Kidney (tissue), 13 donors: ENCODE measurements at regions not wholly inside any gene's neighbourhood (a gene's known extent, or its start where the extent isn't known, plus 50 kb on each side); places are given as distances from the start of the nearest gene placed in this dataset.
"Not testable (repeated sequence)": the region's sequence is repeated elsewhere in the genome, so short reads cannot be mapped to it uniquely, and the experiment has no call there.

Experiments
- DNase-seq, 5 donors: peaks; one replicate each; pipeline ENCODE4 v3.0.0-alpha.2; 2013 to 2020
- FAIRE-seq: peaks from 2 replicates; lab custom pipeline; 2012; peaks lifted over from hg19 to GRCh38; lab: Jason Lieb, UNC
- H3K27ac ChIP-seq, 2 donors: one replicate each; pipeline ENCODE4 v1.7.0; 2013; ENCODE audit warnings: low read depth in 2 of 2, low read length in 2 of 2, inconsistent platforms in 1 of 2
- H3K27me3 ChIP-seq: one replicate; pipeline ENCODE4 v1.7.1; 2013; ENCODE audit warnings: low read length, inconsistent platforms; ENCODE audit not compliant: control insufficient read depth, insufficient read depth
- H3K36me3 ChIP-seq, 3 donors: one replicate each; pipeline versions ENCODE4 v1.7.0 to v1.7.1; 2013; ENCODE audit warnings: low read length in 3 of 3, control low read depth in 1 of 3, inconsistent platforms in 1 of 3; ENCODE audit not compliant: insufficient read depth in 3 of 3, control insufficient read depth in 2 of 3
- H3K4me1 ChIP-seq, 3 donors: one replicate each; pipeline versions ENCODE4 v1.7.0 to v1.7.1; 2013; ENCODE audit warnings: low read length in 3 of 3, inconsistent platforms in 1 of 3, low read depth in 1 of 3; ENCODE audit not compliant: control insufficient read depth in 2 of 3, insufficient read depth in 2 of 3
- H3K4me3 ChIP-seq, 3 donors: one replicate each; pipeline versions ENCODE4 v1.7.0 to v1.8.1; 2013; ENCODE audit warnings: low read length in 3 of 3, control low read depth in 1 of 3, inconsistent platforms in 1 of 3
- H3K9ac ChIP-seq, 3 donors: one replicate each; pipeline versions ENCODE4 v1.7.0 to v1.7.1; 2013; ENCODE audit warnings: low read length in 3 of 3, control low read depth in 1 of 3, inconsistent platforms in 1 of 3
- H3K9me3 ChIP-seq, 3 donors: one replicate each; pipeline versions ENCODE4 v1.7.0 to v1.7.1; 2013; ENCODE audit warnings: low read length in 3 of 3, control low read depth in 1 of 3, inconsistent platforms in 1 of 3; ENCODE audit not compliant: control insufficient read depth in 2 of 3, insufficient read depth in 1 of 3
- intact Hi-C: fragments of 100-400 bp; cut with DNase I; formaldehyde crosslinking; loops from one replicate; pipeline ENCODE4 v1.11.1; 2022
- TF ChIP-seq, protein P1 (sequence below): IDR thresholded peaks from 3 replicates; pipeline ENCODE4 v1.5.1; 2012; ENCODE audit warnings: mild to moderate bottlenecking, moderate library complexity, borderline replicate concordance; ENCODE audit not compliant: insufficient read depth; ENCODE audit errors: extremely low read depth
- donor health status: control.
- donor health status: control.
- donor health status: control.
- donor health status: control.
- donor health status: control.
- donor health status: DM: yes; HTN: yes; CAD: no.
- donor health status: Normal renal cell carcinoma (clear cell type).

DNA sequence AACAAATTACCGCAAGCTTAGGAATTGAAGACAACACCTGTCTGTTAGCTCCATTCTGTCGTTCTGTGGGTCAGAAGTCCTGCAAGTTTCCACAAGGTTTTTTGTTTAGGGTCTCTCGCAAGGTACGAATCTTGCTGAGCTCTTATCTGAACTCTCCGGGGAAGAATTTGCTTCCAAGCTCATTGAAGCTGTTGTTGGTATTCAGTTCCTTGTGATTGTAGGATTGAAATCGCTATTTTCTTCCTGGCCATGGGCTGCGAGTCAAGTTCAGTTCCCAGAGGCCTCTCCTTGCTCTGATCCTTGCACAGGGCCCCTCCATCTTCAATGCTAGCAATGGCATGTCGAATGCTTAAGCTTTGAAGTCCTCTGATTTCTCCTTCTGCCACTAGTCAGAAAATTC lies 53.5 kb upstream of the CNTLN start:
- intact Hi-C loops, result no loop called here
- FAIRE-seq, result no peak

DNA sequence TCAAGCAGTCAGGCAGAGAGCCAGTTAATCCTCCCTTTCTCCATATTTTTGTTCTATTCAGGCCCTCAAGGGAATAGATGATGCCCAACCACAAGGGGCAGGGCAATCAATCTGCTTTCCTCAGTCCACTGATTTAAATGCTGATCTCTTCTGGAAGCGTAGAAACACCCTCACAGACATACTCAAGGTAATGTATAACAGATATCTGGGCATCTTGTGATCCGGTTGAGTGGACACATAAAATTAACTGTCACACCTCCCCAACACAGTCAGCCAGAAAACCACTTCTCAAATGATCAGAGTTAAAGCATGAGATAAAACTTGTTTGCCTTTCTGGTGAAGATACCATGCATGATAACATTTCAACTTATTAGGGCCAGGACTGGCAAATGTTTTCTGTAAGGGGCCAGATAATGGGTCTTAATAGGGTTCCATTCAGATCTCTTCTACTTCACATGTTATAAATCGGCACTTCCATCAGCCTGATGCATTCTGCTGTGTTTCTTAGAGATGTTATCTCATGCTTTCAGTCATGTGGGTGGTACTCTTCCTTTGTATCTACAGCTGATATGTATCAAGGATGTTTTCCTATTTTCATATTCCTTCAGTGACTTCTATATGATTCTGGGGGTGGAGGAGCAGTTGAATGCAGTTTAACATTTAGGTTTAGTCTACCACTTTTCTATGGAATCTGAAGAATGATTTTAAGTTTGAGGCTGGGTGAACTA lies 58.9 kb upstream of the CNTLN start:
- intact Hi-C loops, result no loop called here
- no peak for FAIRE-seq

More for the DNA sequence above, 53.5 kb upstream of the CNTLN start:
- H3K9me3 ChIP-seq, result peaks cover 0 to 2% (median 0%) of the 10 kb centered on the region in 3 donors
- H3K27ac ChIP-seq, result no peak overlapping the region
- no peaks in the 10 kb centered on the region for H3K27me3 ChIP-seq
- no peaks in the 10 kb centered on the region for H3K36me3 ChIP-seq
- H3K4me3 ChIP-seq, result no peak overlapping the region
- no peak for DNase-seq
- TF ChIP-seq, protein P1, sequence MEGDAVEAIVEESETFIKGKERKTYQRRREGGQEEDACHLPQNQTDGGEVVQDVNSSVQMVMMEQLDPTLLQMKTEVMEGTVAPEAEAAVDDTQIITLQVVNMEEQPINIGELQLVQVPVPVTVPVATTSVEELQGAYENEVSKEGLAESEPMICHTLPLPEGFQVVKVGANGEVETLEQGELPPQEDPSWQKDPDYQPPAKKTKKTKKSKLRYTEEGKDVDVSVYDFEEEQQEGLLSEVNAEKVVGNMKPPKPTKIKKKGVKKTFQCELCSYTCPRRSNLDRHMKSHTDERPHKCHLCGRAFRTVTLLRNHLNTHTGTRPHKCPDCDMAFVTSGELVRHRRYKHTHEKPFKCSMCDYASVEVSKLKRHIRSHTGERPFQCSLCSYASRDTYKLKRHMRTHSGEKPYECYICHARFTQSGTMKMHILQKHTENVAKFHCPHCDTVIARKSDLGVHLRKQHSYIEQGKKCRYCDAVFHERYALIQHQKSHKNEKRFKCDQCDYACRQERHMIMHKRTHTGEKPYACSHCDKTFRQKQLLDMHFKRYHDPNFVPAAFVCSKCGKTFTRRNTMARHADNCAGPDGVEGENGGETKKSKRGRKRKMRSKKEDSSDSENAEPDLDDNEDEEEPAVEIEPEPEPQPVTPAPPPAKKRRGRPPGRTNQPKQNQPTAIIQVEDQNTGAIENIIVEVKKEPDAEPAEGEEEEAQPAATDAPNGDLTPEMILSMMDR, result no peak
- H3K4me1 ChIP-seq, result no peaks in the 10 kb centered on the region
- no peak overlapping the region for H3K9ac ChIP-seq

DNA sequence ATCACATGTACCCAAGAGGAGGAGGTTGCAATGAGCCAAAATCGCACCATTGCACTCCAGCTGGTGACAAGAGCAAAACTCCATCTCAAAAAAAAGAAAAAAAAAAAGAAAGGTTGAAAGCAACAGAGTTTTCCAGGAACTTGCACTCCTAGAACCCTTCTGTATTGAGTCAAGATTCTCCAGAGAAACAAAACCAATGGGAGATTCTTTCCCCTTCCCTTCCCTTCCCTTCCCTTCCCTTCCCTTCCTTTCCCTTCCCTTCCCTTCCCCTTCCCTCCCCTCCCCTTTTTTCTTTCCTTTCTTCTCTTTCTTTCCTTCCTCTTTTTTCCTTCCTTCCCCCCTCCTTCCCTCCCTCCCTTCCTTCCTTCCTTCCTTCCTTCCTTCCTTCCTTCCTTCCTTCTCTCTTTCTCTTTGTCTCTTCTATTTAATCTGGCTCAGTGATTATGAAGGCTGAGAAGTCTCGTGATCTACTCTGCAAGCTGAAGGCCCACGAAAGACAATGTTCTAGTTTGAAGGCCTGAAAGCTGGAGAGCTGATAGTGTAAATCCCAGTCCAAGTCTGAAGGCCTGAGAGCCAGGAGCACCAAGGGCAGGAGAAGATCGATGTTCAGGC lies 59.6 kb upstream of the CNTLN start:
- FAIRE-seq (no peak), DNase-seq (no peak)
- Histone ChIP-seq H3K27me3 (no peaks in the 10 kb centered on the region), H3K9me3 (peaks cover 0 to 2% (median 0%) of the 10 kb centered on the region in 3 donors), H3K27ac (no peak overlapping the region), H3K4me3 (no peak overlapping the region), H3K4me1 (no peaks in the 10 kb centered on the region), H3K36me3 (no peaks in the 10 kb centered on the region), H3K9ac (no peak overlapping the region)
- TF ChIP-seq, protein P1, result no peak
- intact Hi-C loops, result no loop called here

More for the DNA sequence above, 58.9 kb upstream of the CNTLN start:
- no peaks in the 10 kb centered on the region for H3K36me3 ChIP-seq
- H3K9me3 ChIP-seq, result peaks cover 0 to 2% (median 0%) of the 10 kb centered on the region in 3 donors
- H3K27ac ChIP-seq, result no peak overlapping the region
- H3K4me1 ChIP-seq, result no peaks in the 10 kb centered on the region
- TF ChIP-seq, protein P1, result no peak
- no peaks in the 10 kb centered on the region for H3K27me3 ChIP-seq
- no peak overlapping the region for H3K9ac ChIP-seq
- no peak overlapping the region for H3K4me3 ChIP-seq
- DNase-seq, result peak in 3 of 5 donors; percentile 37 to 78 (median 72)

DNA sequence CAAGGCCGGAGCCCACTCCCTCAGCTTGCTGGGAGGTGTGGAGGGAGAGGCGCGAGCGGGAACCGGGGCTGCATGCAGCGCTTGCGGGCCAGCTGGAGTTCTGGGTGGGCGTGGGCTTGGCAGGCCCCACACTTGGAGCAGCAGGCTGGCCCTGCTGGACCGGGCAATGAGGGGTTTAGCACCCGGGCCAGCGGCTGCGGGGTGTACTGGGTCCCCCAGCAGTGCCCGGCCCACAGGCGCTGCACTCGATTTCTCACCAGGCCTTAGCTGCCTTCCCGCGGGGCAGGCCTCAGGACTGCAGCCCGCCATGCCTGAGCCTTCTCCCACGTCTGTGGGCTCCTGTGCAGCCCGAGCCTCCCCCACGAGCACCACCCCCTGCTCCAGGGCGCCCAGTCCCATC lies 62.3 kb upstream of the CNTLN start:
- DNase-seq, result peak in 1 of 5 donors; percentile 35
- H3K27me3 ChIP-seq, H3K4me3 ChIP-seq: not testable (repeated sequence)

More for the DNA sequence above, 62.3 kb upstream of the CNTLN start:
- H3K27ac ChIP-seq, intact Hi-C loops, H3K9ac ChIP-seq, H3K4me1 ChIP-seq, H3K36me3 ChIP-seq, H3K9me3 ChIP-seq, FAIRE-seq: not testable (repeated sequence)
